WTC11 (cell line): ENCODE measurements at regions not wholly inside any gene's neighbourhood (a gene's known extent, or its start where the extent isn't known, plus 50 kb on each side); places are given as distances from the start of the nearest gene placed in this dataset.

Experiments
- ATAC-seq: fragments of 200-7000 bp; cut with Tn5 transposase; 2 replicates; pipeline ENCODE4 v1.10.0; 2021; ENCODE audit warnings: mild to moderate bottlenecking, moderate library complexity
- CTCF ChIA-PET: fragments of 300-600 bp; sonication (Branson Sonifier 250); formaldehyde crosslinking; loops from one replicate; lab custom pipeline; 2021; ENCODE audit warnings: antibody characterized with exemption; lab: Charles Lee
- POLR2A ChIA-PET: fragments of 350-600 bp; sonication (Branson Sonifier 250); formaldehyde crosslinking; loops from one replicate; lab custom pipeline; 2021; ENCODE audit warnings: antibody characterized with exemption; lab: Charles Lee
- DNase-seq: peaks from one replicate; pipeline ENCODE4 v3.0.0; 2021; ENCODE audit warnings: low spot score
- H3K27ac Mint-ChIP-seq: 2 replicates; pipeline ENCODE4 v1.8.0; 2021; ENCODE audit warnings: mixed read lengths
- H3K27me3 Mint-ChIP-seq: 2 replicates; pipeline ENCODE4 v1.8.0; 2021; ENCODE audit warnings: low read depth, mild to moderate bottlenecking, moderate library complexity, mixed read lengths
- H3K36me3 Mint-ChIP-seq: 2 replicates; pipeline ENCODE4 v1.8.0; 2021; ENCODE audit warnings: mixed read lengths
- H3K4me1 Mint-ChIP-seq: 2 replicates; pipeline ENCODE4 v1.8.0; 2022; ENCODE audit warnings: mixed read lengths
- H3K4me3 Mint-ChIP-seq: 2 replicates; pipeline ENCODE4 v1.8.0; 2021; ENCODE audit warnings: mild to moderate bottlenecking, moderate library complexity, mixed read lengths
- H3K9me3 Mint-ChIP-seq: 2 replicates; pipeline ENCODE4 v1.8.0; 2021; ENCODE audit warnings: mixed read lengths
- ARID4B ChIP-seq: sonication (generic); formaldehyde crosslinking; IDR thresholded peaks from 2 replicates; pipeline ENCODE4 v1.8.0; 2023; ENCODE audit warnings: missing genetic modification reagents, mild to moderate bottlenecking, borderline replicate concordance
- ATF6 ChIP-seq: sonication (generic); formaldehyde crosslinking; IDR thresholded peaks from 2 replicates; pipeline ENCODE4 v1.8.1; 2023; ENCODE audit warnings: mild to moderate bottlenecking, missing genetic modification reagents
- E2F1 ChIP-seq: sonication (generic); formaldehyde crosslinking; IDR thresholded peaks from 2 replicates; pipeline ENCODE4 v1.8.0; 2022; ENCODE audit warnings: mild to moderate bottlenecking, missing genetic modification reagents
- FOXP4 ChIP-seq: sonication (generic); formaldehyde crosslinking; IDR thresholded peaks from 2 replicates; pipeline ENCODE4 v1.8.0; 2022; ENCODE audit warnings: mild to moderate bottlenecking, missing genetic modification reagents
- JUN ChIP-seq: sonication (generic); formaldehyde crosslinking; IDR thresholded peaks from 2 replicates; pipeline ENCODE4 v1.8.0; 2023; ENCODE audit warnings: mild to moderate bottlenecking, missing genetic modification reagents
- KAT7 ChIP-seq: sonication (generic); formaldehyde crosslinking; IDR thresholded peaks from 2 replicates; pipeline ENCODE4 v1.8.1; 2023; ENCODE audit warnings: missing genetic modification reagents, mild to moderate bottlenecking, borderline replicate concordance
- MLX ChIP-seq: sonication (generic); formaldehyde crosslinking; IDR thresholded peaks from 2 replicates; pipeline ENCODE4 v1.8.1; 2023; ENCODE audit warnings: mild to moderate bottlenecking, missing genetic modification reagents, moderate library complexity
- MYBL2 ChIP-seq: sonication (generic); formaldehyde crosslinking; IDR thresholded peaks from 2 replicates; pipeline ENCODE4 v1.8.1; 2023; ENCODE audit warnings: mild to moderate bottlenecking, moderate library complexity, missing genetic modification reagents
- NFE2L1 ChIP-seq: sonication (generic); formaldehyde crosslinking; IDR thresholded peaks from 2 replicates; pipeline ENCODE4 v1.8.1; 2023; ENCODE audit warnings: missing genetic modification reagents
- NR1H2 ChIP-seq: sonication (generic); formaldehyde crosslinking; IDR thresholded peaks from 2 replicates; pipeline ENCODE4 v1.9.0; 2021; ENCODE audit warnings: mild to moderate bottlenecking, moderate library complexity, missing genetic modification reagents
- SMAD3 ChIP-seq: sonication (generic); formaldehyde crosslinking; IDR thresholded peaks from 2 replicates; pipeline ENCODE4 v1.8.0; 2022; ENCODE audit warnings: missing genetic modification reagents, mild to moderate bottlenecking, borderline replicate concordance
- TEAD1 ChIP-seq: sonication (generic); formaldehyde crosslinking; IDR thresholded peaks from 2 replicates; pipeline ENCODE4 v1.8.0; 2022; ENCODE audit warnings: mild to moderate bottlenecking, missing genetic modification reagents
- USF1 ChIP-seq: sonication (generic); formaldehyde crosslinking; IDR thresholded peaks from 2 replicates; pipeline ENCODE4 v1.8.0; 2022; ENCODE audit warnings: mild to moderate bottlenecking, missing genetic modification reagents
- ZNF219 ChIP-seq: sonication (generic); formaldehyde crosslinking; IDR thresholded peaks from 2 replicates; pipeline ENCODE4 v1.8.0; 2023; ENCODE audit warnings: missing genetic modification reagents, mild to moderate bottlenecking, borderline replicate concordance
- ZNF317 ChIP-seq: sonication (generic); formaldehyde crosslinking; IDR thresholded peaks from 2 replicates; pipeline ENCODE4 v1.8.1; 2023; ENCODE audit warnings: low read depth, mild to moderate bottlenecking, moderate library complexity, missing genetic modification reagents, borderline replicate concordance
- ZNF416 ChIP-seq: fragments of 250-450 bp; sonication (Bioruptor Pico); IDR thresholded peaks from 2 replicates; pipeline ENCODE4 v1.9.0; 2021; ENCODE audit warnings: mild to moderate bottlenecking, inconsistent platforms
- ZNF423 ChIP-seq: fragments of 250-450 bp; sonication (Bioruptor Pico); IDR thresholded peaks from 2 replicates; pipeline ENCODE4 v2.1.2; 2022; ENCODE audit warnings: mild to moderate bottlenecking, moderate library complexity
- ZNF512 ChIP-seq: sonication (generic); formaldehyde crosslinking; IDR thresholded peaks from 2 replicates; pipeline ENCODE4 v1.8.1; 2022; ENCODE audit warnings: missing genetic modification reagents, borderline replicate concordance

GRCh38 chr16:60064026-60064425 lies 1329.9 kb upstream of the GOT2 start:
- CTCF ChIA-PET = no interaction called here
- TF ChIP-seq JUN (CRISPR knock-in tag) (no peak), MLX (CRISPR knock-in tag) (no peak), ARID4B (no peak), USF1 (CRISPR knock-in tag) (no peak), KAT7 (CRISPR knock-in tag) (no peak), ZNF317 (CRISPR knock-in tag) (no peak), TEAD1 (CRISPR knock-in tag) (no peak), NFE2L1 (CRISPR knock-in tag) (no peak), ZNF416 (CRISPR knock-in tag) (no peak), ZNF512 (CRISPR knock-in tag) (no peak), E2F1 (CRISPR knock-in tag) (no peak)
- no peak overlapping the region for H3K4me3 Mint-ChIP-seq
- peaks cover 4% of the 10 kb centered on the region for H3K9me3 Mint-ChIP-seq
- DNase-seq = no peak
- no peaks in the 10 kb centered on the region for H3K27me3 Mint-ChIP-seq
- no peak overlapping the region for H3K27ac Mint-ChIP-seq
- POLR2A ChIA-PET = no interaction called here
- no peaks in the 10 kb centered on the region for H3K36me3 Mint-ChIP-seq
- ATAC-seq = no peak
- peaks cover 4% of the 10 kb centered on the region for H3K4me1 Mint-ChIP-seq

GRCh38 chr16:60061396-60061795 lies 1327.3 kb upstream of the GOT2 start:
- DNase-seq (no peak), ATAC-seq (no peak)
- no peaks in the 10 kb centered on the region for H3K27me3 Mint-ChIP-seq
- ChIA-PET POLR2A (no interaction called here), CTCF (no interaction called here)
- H3K27ac Mint-ChIP-seq = no peak overlapping the region
- no peaks in the 10 kb centered on the region for H3K4me1 Mint-ChIP-seq
- H3K9me3 Mint-ChIP-seq = peaks cover 4% of the 10 kb centered on the region
- no peak overlapping the region for H3K4me3 Mint-ChIP-seq
- H3K36me3 Mint-ChIP-seq = no peaks in the 10 kb centered on the region
- TF ChIP-seq NR1H2 (CRISPR knock-in tag) (no peak), ATF6 (CRISPR knock-in tag) (no peak), MYBL2 (CRISPR knock-in tag) (no peak), ZNF423 (CRISPR knock-in tag) (no peak), SMAD3 (CRISPR knock-in tag) (no peak), ZNF219 (no peak), NFE2L1 (CRISPR knock-in tag) (no peak), MLX (CRISPR knock-in tag) (no peak), FOXP4 (CRISPR knock-in tag) (no peak)
